ENCODE measurements at regions not wholly inside any gene's neighbourhood (a gene's known extent, or its start where the extent isn't known, plus 50 kb on each side); places are given as distances from the start of the nearest gene placed in this dataset.

DNA sequence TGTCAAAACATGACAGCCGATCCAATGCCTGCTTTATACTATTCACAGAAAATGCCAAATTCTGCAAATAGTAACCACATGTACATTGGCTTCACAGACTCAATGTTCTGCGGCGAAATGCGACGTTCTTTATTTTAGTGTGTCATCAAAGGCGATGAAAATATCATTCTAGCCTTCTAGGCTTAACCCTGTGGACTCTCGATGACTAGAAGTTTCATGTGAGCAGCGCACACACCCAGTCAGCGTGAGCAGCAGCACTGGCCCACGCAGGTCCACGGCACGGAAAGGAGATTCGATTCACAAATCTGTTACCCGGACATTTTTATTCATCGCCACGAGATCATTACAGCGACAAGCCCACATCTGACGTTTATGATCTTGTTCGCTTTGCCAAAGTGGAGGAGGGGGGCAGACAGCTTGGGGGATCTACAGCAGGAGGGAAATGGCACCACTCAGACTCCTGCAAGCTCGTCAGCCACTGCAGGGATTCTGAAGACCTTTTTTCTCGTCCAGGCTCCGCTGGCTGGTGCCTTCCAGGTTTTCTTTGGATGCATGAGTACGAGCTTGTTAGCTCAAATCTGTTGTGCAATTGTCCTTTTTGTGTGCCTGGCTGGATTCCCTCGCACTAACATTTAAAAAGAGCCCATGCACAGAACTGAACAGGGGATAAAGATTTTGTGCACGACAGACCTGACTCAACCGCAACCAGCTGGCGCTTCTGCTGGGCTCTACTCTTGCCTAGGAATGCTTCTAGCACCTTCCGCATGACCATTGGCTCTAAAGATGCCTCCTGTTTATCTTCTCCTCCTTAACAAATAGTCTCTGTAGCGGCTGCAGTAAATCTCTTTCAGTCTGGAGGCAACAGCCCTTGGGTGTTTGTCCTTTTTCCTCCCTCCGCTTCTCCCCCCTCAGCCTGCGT lies 938.4 kb downstream of the MCTP2 start:
- in situ Hi-C loops (cut with MboI; ENCODE audit: low sequenced_read_pairs, unreplicated experiment) = no loop called here
- DNase-seq (ENCODE audit: low spot score) = no peak
- TF ChIP-seq, protein P1, sequence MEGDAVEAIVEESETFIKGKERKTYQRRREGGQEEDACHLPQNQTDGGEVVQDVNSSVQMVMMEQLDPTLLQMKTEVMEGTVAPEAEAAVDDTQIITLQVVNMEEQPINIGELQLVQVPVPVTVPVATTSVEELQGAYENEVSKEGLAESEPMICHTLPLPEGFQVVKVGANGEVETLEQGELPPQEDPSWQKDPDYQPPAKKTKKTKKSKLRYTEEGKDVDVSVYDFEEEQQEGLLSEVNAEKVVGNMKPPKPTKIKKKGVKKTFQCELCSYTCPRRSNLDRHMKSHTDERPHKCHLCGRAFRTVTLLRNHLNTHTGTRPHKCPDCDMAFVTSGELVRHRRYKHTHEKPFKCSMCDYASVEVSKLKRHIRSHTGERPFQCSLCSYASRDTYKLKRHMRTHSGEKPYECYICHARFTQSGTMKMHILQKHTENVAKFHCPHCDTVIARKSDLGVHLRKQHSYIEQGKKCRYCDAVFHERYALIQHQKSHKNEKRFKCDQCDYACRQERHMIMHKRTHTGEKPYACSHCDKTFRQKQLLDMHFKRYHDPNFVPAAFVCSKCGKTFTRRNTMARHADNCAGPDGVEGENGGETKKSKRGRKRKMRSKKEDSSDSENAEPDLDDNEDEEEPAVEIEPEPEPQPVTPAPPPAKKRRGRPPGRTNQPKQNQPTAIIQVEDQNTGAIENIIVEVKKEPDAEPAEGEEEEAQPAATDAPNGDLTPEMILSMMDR (IDR thresholded peaks at IDR 0.05; ENCODE audit: borderline replicate concordance, control extremely low read depth, extremely low read depth, insufficient read depth, missing control alignments) = no peak

DNA sequence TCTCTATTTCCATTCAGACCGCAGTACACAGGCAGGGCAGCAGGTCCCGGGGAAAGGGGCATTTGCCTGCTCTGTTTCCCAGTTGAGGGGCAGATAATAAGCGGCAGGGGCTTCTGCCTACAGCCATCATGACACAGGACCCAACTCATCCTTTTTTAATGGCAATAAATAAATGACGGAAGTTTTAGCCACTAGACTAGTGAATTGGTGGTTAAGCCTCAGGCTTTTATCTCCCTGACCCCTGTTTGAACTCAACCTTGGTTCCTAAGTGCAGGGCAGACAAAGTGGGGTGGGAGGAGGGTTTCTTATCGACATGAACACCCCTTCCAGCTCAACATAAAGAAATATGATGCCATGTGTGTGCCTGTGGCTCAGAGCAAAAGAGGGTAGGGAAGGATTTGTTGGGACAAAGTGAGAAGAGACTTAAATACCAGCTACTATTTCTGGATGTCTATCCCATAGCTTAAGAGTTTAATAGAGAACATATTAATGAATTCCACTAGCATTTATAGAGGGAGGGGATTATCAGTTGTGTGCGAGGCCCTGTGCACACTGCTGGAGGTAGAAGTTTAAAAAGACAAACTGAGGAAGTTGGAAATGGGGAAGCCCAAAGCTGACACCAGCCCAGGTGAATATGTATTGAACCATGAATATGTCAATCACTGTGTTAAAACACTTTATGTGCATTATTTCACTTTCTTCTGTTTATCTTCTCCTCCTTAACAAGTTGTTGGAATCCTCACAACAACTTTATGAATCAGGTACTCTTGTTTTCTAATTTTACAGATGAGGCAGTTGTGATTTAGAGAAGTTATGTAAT lies 939.4 kb downstream of the MCTP2 start:
- TF ChIP-seq, protein P1 (IDR thresholded peaks at IDR 0.05; ENCODE audit: borderline replicate concordance, control extremely low read depth, extremely low read depth, insufficient read depth, missing control alignments) = no peak
- in situ Hi-C loops (cut with MboI; ENCODE audit: low sequenced_read_pairs, unreplicated experiment) = no loop called here
- DNase-seq (ENCODE audit: low spot score) = no peak

DNA sequence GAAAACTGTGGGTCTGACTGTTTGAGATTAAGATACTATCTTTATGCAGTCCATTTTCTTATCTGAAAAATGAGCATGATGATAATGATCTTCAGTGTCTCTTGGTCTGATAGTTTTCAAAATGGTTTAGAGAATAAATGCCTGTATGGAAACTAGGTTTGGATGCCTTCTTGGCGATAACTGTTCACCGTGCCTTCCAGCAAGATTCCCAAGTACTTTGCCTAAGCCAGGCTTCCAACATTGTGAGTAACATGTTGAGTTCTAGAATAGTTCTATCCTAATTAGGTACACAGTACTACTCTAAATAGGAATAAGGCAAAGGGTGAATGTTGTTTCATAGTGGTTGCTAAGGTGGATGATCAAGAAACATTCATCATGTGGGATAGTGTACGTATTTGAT lies 940.2 kb downstream of the MCTP2 start:
- TF ChIP-seq, protein P1 (IDR thresholded peaks at IDR 0.05; ENCODE audit: borderline replicate concordance, control extremely low read depth, extremely low read depth, insufficient read depth, missing control alignments) = no peak
- no peak for DNase-seq (ENCODE audit: low spot score)
- in situ Hi-C loops (cut with MboI; ENCODE audit: low sequenced_read_pairs, unreplicated experiment) = no loop called here

- no peak for DNase-seq (ENCODE audit: low spot score)
- in situ Hi-C loops (cut with MboI; ENCODE audit: low sequenced_read_pairs, unreplicated experiment) = no loop called here
- TF ChIP-seq, protein P1 (IDR thresholded peaks at IDR 0.05; ENCODE audit: borderline replicate concordance, control extremely low read depth, extremely low read depth, insufficient read depth, missing control alignments) = no peak
Measured at GRCh38 chr15:95174301-95175259, 943.2 kb downstream of the MCTP2 start.

DNA sequence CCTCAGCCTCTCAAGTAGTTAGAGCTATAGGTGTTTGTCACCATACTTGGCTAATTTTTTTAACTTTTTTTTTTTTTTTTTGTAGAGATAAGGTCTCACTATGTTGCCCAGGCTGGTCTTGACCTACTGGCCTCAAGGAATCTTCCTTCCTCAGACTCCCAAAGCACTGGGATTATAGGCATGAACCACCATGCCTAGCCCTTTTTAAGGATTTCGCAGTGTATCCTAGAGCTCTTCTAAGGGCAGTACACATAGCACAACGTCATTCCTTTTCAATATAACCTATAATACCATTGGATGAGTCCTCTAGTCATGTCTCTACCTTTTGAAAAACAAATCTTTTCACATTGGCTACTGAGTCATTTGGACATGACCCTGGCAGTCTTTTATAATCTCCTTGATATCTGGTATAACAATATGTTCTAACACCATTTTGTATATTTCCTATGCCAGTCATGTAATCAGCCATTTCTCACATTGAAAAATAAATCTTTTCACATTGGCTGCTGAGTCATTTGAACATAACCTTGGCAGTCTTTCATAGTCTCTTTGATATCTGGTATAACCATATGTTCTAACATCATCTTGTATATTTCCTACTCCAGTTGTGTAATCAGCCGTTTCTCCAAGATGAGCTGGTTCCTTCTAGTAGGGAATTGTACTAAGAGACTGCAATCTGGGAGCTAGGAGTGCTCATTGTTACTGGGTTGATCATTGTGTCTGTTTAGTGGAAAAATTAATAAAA lies 944.7 kb downstream of the MCTP2 start:
- in situ Hi-C loops (cut with MboI; ENCODE audit: low sequenced_read_pairs, unreplicated experiment) = no loop called here
- TF ChIP-seq, protein P1 (IDR thresholded peaks at IDR 0.05; ENCODE audit: borderline replicate concordance, control extremely low read depth, extremely low read depth, insufficient read depth, missing control alignments) = no peak
- no peak for DNase-seq (ENCODE audit: low spot score)
